HG02884 (cell line): ENCODE measurements at regions not wholly inside any gene's neighbourhood (a gene's known extent, or its start where the extent isn't known, plus 50 kb on each side); places are given as distances from the start of the nearest gene placed in this dataset.

ENCODE experiments used
- ATAC-seq: cut with Tn5 transposase; IDR thresholded peaks from one replicate; pipeline ENCODE4 v1.9.1; 2021; ENCODE audit warnings: mild to moderate bottlenecking, moderate library complexity; ENCODE audit not compliant: unreplicated experiment

DNA sequence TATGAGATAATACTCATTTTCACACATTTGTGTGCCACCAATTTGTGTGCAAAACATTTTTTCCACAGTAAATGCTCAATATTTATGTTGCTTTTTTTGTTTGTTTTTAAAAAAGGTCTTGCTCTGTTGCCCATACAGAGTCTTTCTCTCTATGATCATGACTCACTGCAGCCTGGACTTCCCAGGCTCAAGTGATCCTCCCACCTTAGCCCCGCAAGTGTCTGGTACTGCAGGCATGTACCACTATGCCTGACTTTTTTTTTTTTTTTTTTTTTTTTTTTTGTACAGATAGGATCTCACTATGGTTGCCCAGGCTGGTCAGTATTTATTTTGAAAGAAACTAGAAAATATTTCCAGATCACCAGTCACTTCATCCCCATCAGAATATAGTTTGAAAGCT is 297.8 kb upstream of the GYPC start:
- ATAC-seq: no peak

DNA sequence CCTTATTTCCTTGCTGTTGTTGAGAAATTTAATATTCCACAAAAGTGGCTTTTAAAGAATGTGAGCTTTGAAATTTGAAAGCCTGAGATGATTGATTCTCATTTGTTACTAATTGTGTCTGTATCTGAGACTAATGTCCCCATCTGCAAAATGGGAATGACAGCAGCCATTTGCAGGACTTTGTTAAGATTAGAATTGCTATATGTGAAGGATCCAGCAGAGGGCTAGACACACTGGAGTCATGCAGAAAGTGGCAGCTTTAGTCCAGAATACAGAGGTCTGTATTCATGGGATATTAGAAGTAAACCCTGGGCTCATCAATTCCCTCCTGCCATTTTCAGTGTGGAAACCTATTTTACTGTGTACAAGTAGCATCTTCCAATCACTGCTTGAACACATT is 296.5 kb upstream of the GYPC start:
- ATAC-seq: peak; percentile 72

DNA sequence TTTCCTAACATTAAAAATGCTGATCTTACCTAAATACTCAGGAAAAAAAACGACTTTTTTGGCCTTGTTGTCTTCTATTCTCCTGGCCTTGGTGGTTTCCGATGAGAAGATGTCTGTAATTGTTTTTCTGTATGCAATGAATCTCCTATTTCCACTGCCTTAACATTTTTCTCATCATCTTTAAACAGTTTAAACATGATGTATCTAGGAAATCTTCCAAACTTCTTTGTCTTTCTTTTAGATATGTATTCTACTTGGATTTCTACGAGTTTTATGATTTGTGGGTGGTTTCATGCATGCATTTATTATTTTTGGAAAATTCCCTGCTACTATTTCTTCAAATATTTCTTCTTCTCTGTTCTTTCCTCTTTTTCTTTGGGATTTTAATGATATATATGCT is 288.6 kb upstream of the GYPC start:
- no peak for ATAC-seq

GRCh38 chr2:126368758-126369157 is 287.2 kb upstream of the GYPC start:
- no peak for ATAC-seq

DNA sequence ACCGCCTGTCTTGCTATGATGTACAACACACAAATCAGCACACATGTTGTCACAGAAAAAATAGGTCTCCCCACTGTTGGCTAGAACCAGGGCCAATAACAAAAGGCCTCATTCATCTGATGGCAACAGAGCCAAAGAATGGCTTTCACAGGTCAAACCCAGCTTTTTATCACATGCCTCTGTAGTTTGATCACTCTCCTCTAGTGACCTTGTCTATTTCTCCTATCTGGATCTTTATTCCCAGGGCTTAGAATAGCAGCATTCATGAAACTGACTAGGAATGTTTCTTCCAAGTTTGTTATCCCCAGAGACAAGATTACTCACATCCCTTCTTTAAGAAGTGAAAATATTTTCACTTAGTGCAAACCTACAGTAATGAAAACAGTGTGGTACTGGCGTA is 285.8 kb upstream of the GYPC start:
- ATAC-seq: no peak

DNA sequence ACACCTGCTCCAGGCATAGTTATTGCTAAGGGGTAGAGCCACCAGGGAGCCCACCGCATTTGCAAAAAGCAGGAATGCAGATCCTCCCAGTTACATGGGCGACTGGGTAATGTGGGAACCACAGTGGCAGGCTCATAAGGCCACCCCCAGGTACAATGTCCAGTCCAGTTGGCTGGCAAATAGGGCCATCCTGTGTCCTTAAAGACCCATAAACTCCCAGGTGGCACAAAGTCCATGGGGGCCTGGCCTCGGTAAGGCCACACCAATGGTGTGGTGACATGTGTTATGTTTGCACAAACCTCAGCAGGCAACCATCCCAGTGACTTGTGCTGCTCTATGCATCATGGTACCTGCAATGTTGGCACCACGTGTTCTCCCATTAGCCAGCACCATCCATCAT is 283.6 kb upstream of the GYPC start:
- no peak for ATAC-seq

GRCh38 chr2:126378176-126378575 is 277.8 kb upstream of the GYPC start:
- no peak for ATAC-seq

- no peak for ATAC-seq
Observed at GRCh38 chr2:126381091-126381490, 274.9 kb upstream of the GYPC start.

GRCh38 chr2:126382998-126383397 is 273.0 kb upstream of the GYPC start:
- ATAC-seq: no peak

GRCh38 chr2:126383800-126384199 is 272.2 kb upstream of the GYPC start:
- ATAC-seq: no peak

DNA sequence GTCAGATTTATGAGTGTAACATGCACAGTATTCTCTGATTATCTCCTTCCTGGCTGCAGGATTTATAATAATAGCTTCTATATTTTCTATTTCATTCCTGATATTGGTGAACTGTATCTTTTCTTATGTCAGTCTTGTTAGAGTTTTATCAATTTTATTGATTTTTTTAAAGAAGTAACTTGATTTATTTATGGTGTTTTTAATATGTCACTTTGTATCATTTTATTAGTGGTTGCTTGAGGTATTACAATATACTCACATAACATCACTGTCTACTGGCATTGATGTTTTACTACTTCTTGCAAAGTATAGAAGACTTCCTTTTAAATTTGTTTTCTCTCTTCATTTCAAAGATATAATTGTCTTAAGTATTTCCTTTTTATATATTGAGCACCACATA is 270.5 kb upstream of the GYPC start:
- no peak for ATAC-seq

DNA sequence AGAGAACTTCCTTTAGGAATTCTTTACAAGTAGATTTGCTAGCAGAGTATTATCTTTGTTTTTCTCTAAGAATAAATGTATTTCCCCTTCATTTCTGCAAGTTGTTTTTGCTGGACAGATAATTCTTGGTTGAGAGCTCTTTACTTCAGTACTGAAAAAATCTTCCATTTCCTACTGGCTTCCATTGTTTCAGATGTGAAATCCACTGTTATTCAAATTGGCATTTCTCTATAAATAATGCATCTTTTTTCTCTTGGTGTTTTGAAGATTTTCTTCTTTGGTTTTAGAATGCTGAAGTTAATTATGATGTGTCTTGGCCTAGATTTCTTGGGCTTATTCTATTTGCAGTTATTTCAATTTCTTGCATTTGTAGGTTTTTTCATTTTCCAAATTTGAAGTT is 270.0 kb upstream of the GYPC start:
- no peak for ATAC-seq

DNA sequence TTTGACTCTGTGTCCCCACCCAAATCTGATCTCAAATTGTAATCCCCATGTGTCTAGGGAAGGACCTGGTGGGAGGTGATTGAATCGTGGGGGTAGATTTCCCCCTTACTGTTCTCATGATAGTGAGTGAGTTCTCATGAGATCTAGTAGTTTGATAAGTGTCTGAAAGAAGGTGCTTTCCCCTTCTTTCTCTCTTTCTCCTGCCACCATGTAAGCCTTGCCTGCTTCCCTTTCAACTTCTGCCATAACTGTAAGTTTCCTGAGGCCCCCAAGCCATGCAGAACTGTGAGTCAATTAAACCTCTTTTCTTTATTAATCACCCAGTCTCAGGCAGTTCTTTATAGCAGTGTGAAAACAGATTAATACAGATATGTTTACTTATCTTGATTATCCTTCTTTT is 266.5 kb upstream of the GYPC start:
- ATAC-seq: no peak

DNA sequence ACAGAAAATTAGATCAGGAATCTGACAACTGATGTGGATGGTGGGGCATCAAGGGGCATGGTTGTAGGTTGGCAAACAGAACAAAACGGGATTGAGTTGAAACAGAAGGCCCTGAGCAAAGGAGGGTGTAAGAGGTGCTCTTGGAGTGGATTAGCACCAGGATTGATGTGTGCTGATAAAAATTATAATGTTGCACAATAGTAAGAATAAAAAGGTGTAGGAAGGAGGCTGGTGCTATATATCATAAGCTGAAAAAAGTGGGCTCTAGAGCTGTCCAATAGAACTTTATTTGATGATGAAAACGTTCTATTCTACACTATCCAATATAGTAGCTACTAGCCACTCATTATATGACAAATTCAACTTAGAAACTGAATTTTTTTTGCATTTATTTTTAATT is 263.1 kb upstream of the GYPC start:
- ATAC-seq: no peak

- ATAC-seq: no peak
Observed at GRCh38 chr2:126399001-126399400, 257.0 kb upstream of the GYPC start.

DNA sequence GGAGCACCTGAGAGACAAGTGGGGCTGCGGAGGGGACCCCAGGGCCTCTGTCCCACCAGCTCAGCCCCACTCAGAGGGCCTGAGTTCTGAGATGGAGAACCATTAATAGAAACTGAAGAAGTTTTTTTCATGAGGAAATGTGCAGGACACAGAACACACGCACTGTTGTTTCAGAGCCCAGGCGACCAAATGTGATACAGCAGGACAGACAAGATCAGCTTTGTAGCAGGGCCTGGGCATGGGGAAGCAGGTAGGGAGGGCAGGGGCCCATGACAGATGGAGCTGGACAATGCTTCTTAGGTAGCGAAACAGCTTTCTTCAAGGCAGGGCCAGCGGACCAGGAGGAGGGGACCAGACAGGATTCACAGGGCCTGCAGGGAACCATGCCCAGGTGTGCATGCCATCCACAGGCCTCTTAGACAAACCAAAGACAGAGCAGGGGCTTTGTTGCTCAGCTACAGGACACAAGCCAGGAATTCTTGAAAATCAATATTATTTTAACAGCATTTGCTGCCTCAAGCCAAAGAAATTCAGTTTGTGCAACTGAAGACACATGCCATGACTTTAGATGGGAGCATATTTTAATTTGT is 252.8 kb upstream of the GYPC start:
- ATAC-seq: no peak

DNA sequence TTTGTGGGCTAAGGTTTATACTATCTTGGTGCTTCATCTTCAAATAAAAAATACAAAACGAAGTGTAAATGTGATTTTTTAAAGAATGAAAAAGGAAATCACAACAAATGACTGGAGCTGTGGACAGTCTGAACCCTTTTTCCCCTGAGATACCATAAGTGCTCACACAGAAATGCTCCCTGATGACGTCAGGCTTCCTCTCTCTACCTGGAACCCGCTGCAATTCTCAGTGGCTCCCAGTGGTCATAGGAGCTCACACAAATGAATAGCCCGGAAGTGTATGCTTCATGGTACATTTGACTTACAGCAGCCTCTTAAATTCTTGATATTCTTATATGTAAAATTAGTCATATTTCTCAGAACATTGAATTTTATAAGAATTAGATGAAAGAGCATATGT is 249.7 kb upstream of the GYPC start:
- no peak for ATAC-seq

DNA sequence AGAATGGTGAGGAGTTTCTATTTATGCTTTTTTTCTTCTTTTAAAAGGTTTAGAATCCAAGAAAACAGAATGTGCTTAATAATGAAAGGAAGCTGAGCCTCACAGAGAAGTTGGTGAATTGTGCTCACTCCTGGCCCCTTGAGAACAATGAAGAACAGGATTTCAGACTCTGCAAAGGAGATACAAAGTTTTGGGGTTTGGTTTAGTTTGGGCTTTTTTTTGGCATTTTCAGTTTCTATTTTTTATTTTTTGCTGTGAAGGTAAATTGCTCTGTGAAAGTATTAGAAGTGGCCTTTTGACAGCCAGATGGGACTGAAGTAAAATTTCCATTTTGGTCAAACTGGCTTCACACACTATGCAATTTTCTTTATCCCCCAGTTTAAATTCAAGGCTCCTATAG is 247.3 kb upstream of the GYPC start:
- no peak for ATAC-seq

- no peak for ATAC-seq
Observed at GRCh38 chr2:126409850-126410249, 246.1 kb upstream of the GYPC start.

DNA sequence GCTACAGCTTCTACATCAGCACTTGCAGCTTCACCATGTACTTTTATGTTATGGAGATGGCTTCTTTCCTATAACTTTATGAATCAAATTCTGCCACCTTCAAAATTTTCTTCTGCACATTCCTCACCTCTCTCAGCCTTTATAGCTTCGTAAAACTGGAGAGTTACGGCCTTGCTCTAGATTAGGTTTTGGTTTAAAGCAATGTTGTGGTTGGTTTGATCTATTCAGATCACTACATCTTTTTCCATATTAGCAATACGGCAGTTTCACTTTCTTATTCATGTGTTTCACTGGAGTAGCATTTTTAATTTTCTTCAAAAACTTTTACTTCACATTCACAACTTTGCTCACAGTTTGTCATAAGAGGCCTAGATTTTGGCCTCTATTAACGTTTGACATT is 242.9 kb upstream of the GYPC start:
- peak; percentile 68 for ATAC-seq

GRCh38 chr2:126419403-126419802 is 236.6 kb upstream of the GYPC start:
- no peak for ATAC-seq

DNA sequence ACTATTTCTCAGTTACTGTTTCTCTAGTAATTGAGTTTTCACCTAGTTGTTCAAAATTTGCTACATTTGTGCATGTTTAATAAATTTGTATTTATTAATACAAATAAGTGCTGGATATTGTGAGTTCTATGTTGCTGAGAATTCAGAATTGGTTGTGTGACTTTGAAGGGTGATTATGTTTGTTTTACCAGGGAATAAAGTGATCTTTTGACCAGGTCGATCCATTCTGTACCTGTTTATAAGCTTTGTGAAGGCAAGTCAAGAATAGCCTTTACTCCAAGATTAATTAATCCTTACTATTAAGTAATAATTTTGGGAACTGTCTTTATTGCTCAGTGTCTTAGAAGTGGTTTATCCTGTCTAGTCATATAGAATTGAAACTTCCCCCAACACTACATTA is 230.0 kb upstream of the GYPC start:
- ATAC-seq: no peak

DNA sequence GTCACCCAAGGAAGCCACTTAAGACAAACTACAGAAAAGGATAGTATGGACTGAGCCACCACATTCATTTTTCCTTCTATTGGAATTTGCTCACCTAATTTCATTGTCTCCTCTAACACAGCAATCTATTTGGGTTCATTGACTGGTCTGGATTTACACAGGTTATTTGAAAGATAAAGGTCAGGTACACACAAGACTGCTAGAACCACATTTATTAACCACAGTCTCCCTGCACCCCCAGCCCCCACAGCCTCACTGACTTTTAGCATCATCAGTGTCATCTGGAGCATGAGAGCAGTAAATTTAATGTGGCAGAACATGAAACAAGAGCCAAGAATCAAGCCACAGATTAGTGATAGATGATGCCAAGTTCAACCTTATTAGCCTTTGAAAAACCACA is 226.9 kb upstream of the GYPC start:
- no peak for ATAC-seq

GRCh38 chr2:126431136-126431535 is 224.8 kb upstream of the GYPC start:
- ATAC-seq: no peak
